HG03439 (cell line): ENCODE measurements at regions not wholly inside any gene's neighbourhood (a gene's known extent, or its start where the extent isn't known, plus 50 kb on each side); places are given as distances from the start of the nearest gene placed in this dataset.

ENCODE experiments used
- ATAC-seq: cut with Tn5 transposase; IDR thresholded peaks from one replicate; pipeline ENCODE4 v1.9.1; 2021; ENCODE audit warnings: mild to moderate bottlenecking, moderate library complexity; ENCODE audit not compliant: unreplicated experiment

GRCh38 chr11:116452461-116452860 is 320.3 kb downstream of the BUD13 start:
- no peak for ATAC-seq

GRCh38 chr11:116449522-116449921 is 323.3 kb downstream of the BUD13 start:
- no peak for ATAC-seq

GRCh38 chr11:116446048-116446941 is 326.5 kb downstream of the BUD13 start:
- no peak for ATAC-seq

GRCh38 chr11:116445108-116446047 is 327.4 kb downstream of the BUD13 start:
- ATAC-seq, result no peak

- ATAC-seq, result no peak
Observed at GRCh38 chr11:116442238-116442752, 330.5 kb downstream of the BUD13 start.

- no peak for ATAC-seq
Observed at GRCh38 chr11:116439361-116439677, 333.5 kb downstream of the BUD13 start.

- no peak for ATAC-seq
Observed at GRCh38 chr11:116438651-116439360, 334.0 kb downstream of the BUD13 start.

- ATAC-seq, result no peak
Observed at GRCh38 chr11:116434986-116435385, 337.8 kb downstream of the BUD13 start.

- no peak for ATAC-seq
Observed at GRCh38 chr11:116432301-116432700, 340.5 kb downstream of the BUD13 start.

GRCh38 chr11:116431842-116432241 is 340.9 kb downstream of the BUD13 start:
- no peak for ATAC-seq

- ATAC-seq, result no peak
Observed at GRCh38 chr11:116428638-116428975, 344.2 kb downstream of the BUD13 start.

- ATAC-seq, result no peak
Observed at GRCh38 chr11:116427903-116428637, 344.7 kb downstream of the BUD13 start.

GRCh38 chr11:116427337-116427902 is 345.4 kb downstream of the BUD13 start:
- no peak for ATAC-seq

- ATAC-seq, result no peak
Observed at GRCh38 chr11:116426761-116427160, 346.0 kb downstream of the BUD13 start.

- no peak for ATAC-seq
Observed at GRCh38 chr11:116424615-116425261, 348.0 kb downstream of the BUD13 start.

- no peak for ATAC-seq
Observed at GRCh38 chr11:116422956-116423600, 349.7 kb downstream of the BUD13 start.

GRCh38 chr11:116422556-116422955 is 350.2 kb downstream of the BUD13 start:
- no peak for ATAC-seq

GRCh38 chr11:116421529-116422185 is 351.1 kb downstream of the BUD13 start:
- ATAC-seq, result no peak
